ENCODE measurements at regions not wholly inside any gene's neighbourhood (a gene's known extent, or its start where the extent isn't known, plus 50 kb on each side); places are given as distances from the start of the nearest gene placed in this dataset.

GRCh38 chr13:21960108-21960507 is 289.2 kb downstream of the FGF9 start:
- DNase-seq (ENCODE audit: low read depth in 2 of 2): no peak

- DNase-seq (ENCODE audit: low read depth in 2 of 2): no peak
These were observed 293.8 kb downstream of the FGF9 start for GRCh38 chr13:21964686-21965085.

DNA sequence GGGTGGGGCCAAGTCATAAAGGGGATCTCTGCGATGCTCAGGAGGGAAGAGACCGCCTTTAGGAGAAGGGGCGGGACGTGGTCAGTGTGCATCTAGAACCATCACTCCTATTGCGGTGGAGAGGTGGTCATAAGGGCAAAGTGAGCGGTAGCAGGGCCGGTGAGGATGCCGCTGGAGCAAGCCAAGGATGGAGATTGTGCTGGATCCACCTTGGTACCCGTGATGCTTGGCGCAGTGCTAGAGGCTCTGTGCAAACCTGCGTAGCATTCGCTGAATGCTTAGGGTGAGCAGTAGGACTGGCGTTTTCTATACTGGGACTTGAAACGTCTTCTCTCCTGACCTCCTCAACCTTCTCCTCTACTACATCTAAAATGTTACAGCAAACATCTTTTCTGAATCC is 294.2 kb downstream of the FGF9 start:
- DNase-seq (ENCODE audit: low read depth in 2 of 2): no peak

DNA sequence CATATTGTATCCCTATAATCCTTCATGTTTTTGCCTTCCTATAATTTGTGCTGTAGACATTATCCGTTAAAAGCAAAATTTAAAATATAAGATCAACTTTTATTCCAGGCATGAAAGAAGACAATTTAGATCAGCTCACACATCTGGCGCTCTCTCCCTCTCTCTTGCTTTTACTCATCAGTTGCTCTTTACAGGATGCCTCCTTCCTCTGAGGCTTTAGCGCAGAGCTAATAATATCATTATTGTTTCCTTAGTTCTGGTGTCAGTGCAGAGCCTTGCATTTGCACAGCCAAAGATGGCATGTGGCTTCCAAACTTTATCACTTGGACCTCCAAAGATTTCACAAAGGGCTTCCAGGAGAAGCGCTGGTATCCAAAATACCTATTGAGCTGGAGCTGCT is 295.1 kb downstream of the FGF9 start:
- DNase-seq (ENCODE audit: low read depth in 2 of 2): no peak

- DNase-seq (ENCODE audit: low read depth in 2 of 2): no peak
These were observed 297.0 kb downstream of the FGF9 start for GRCh38 chr13:21967871-21968270.

DNA sequence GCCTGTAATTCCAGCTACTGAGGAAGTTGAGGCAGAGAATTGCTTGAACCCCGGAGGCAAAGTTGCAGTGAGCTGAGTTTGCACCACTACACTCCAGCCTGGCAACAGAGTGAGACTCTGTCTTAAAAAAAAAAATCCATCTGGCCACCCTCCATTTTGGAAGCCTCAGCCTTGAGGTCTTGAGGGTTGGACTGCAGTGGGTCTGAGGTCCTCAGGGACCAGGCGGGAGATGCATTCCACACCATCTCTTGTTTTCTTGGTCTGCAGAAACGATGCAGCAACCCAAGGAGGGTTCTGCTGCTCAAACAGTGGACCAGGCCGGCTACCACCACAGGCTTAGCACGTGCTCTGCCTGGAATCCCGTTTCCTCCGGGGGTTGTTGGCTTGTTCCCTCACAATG is 299.3 kb downstream of the FGF9 start:
- no peak for DNase-seq (ENCODE audit: low read depth in 2 of 2)

DNA sequence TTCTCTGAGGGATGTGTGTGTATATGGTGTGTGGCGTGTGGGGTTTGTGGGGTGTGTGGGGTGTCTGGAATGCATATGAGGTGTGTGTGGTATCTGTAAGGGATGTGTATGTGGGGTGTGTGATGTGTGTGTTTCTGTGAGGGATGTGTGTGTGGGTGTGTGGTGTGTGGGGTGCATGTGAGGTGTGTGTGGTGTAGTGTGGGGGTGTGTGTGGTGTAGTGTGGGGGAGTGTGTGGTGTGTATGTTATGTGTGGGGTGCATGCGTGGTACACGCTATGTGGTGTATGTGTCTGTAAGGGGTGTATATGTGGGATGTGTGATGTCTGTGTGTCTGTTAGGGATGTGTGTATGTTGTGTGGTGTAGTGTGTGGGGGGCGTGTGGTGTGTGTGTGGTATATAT is 300.0 kb downstream of the FGF9 start:
- DNase-seq (ENCODE audit: low read depth in 2 of 2): no peak

GRCh38 chr13:21971662-21972621 is 301.1 kb downstream of the FGF9 start:
- no peak for DNase-seq (ENCODE audit: low read depth in 2 of 2)

DNA sequence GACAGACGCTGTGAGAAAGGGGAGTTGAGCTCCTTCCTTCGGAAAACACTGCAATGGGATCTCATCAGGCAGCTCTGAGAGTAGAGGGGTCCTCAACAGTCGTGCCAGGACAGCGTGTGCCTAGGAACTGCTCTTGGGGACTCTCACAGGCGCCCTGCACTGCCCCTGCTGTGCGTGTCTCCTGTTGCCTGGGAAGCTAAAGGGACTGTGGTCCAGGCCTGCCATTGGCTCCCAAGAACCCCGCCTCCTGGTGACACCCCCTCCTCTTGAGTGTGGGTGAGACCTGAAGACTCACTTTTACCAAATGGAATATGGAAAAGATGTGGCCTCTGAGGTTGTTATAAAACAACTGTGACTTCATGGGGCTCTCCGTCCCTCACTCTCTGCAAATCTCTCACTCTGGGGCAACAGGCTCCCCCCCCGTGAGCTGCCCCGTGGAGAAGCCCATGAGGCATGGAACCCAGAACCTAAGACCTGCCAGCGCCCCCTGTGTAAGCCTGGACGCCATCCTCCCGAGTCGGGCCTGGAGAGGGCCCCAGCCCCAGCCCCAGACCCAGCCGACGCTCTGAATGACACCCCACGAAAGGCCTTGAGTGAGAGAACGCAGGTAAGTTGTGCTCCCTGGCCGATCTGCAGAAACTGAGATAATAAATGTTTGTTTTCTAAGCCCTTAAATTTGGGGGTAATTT is 302.7 kb downstream of the FGF9 start:
- no peak for DNase-seq (ENCODE audit: low read depth in 2 of 2)

DNA sequence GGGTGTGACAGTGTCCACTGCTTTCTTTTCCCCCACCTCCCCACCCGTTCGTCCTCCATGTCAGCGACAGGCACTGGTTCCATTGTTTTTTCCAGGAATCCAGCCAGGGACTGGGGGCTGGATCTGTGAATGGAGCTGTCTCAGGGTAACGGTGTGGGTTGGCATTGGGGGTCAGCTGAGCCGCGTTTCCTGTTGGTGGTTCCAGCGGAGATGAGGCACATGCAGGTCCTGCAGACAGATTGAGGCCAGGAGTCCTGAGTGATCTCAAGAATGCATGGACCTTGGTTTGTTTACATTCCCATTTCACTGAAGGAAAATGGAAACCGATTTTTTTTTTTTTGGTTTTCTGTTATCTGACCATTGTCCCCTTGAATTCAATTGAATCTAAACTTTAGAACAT is 303.9 kb downstream of the FGF9 start:
- DNase-seq (ENCODE audit: low read depth in 2 of 2): no peak

DNA sequence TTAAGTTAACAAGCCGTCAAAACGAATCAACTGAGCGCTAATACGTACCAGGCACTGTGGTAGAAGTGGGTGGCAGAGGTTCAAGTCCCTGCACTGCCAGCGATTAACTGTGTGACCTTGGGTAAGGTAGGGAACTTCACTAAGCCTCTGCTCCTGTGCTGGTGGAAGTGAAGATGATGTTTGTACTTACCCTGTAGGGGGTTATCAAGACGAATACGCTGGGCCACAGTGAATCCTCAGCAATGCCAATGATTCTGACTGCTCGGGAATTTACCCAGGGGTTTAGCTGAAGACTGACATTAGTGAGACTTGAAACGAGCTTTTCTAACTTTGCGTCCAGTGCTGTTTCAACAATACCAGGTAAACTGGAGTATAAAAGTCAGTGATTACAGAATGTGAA is 305.3 kb downstream of the FGF9 start:
- DNase-seq (ENCODE audit: low read depth in 2 of 2): no peak

GRCh38 chr13:21979161-21979806 is 308.4 kb downstream of the FGF9 start:
- DNase-seq (ENCODE audit: low read depth in 2 of 2): no peak

DNA sequence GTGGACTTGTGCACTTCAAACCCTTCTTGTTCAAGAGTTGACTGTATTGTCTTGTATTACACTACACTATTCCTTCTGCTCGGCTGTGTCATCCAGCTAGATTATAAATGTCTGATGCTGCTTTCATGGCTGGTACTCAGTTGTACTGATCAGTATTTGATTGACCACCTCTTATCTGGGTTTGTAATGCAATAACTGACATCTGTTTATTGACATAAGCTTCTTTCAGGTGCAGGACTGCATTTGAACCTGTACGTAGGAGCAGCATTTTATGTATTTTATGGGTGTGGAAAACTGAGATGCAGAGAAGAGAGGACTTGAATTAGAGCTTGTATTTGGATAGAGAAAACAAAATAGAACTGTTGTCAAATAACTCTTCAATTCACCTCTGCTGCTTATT is 309.2 kb downstream of the FGF9 start:
- DNase-seq (ENCODE audit: low read depth in 2 of 2): no peak

DNA sequence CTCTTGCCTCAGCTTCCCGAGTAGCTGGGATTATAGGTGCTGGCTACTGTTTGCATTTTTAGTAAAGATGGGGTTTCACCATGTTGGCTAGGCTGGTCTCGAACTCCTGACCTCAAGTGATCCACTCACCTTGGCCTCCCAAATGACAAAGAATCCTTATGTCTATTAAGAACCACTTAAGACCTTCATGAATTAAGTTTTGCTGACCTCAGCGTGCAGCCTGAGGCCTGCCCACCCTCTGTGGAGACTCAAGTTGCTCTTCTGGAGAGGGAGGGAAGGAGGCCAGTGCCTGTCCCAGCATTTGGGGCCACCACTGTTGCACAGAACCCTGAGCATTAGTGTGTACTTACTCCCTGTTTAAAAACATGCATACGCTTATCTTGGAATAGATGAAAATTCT is 313.3 kb downstream of the FGF9 start:
- DNase-seq (ENCODE audit: low read depth in 2 of 2): no peak

GRCh38 chr13:21986602-21987001 is 315.7 kb downstream of the FGF9 start:
- DNase-seq (ENCODE audit: low read depth in 2 of 2): no peak

DNA sequence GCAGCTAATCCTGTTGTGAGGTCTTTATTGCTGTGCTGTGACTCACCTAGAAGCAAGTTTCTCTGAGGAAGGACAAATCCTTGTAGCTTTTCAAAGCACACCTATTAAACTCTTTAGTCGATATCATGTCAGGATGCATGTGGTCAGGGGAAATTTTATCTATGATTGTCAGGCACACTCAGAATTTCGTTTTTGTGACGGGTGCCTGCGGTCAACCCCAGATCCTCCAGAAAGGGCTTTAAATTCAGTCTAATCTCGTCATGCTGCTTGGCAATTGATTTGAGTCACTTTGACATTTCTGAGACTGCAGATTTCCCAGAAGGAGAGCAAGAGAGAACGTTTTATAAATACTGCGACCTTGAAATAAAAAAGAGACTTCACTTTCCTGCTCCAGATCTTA is 316.9 kb downstream of the FGF9 start:
- DNase-seq (ENCODE audit: low read depth in 2 of 2): no peak

DNA sequence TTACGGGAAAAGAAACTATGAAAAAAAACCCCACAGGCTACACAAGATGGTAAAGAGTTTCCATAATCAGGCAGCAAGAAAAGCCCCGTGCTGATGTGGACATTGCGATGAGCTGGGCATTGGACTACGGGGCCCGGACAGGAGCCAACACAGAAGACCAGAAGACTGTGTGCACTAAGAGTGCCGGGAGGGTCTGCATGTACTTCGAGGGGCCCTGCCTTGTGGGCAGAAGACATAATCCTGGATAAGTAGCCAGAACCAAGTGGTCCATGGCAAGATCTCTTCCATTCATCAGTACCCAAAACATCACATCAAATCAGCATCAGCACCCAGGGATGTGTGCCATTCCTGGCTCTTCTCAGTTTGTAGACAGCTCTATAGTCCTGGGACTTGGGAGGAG is 317.8 kb downstream of the FGF9 start:
- DNase-seq (ENCODE audit: low read depth in 2 of 2): no peak

DNA sequence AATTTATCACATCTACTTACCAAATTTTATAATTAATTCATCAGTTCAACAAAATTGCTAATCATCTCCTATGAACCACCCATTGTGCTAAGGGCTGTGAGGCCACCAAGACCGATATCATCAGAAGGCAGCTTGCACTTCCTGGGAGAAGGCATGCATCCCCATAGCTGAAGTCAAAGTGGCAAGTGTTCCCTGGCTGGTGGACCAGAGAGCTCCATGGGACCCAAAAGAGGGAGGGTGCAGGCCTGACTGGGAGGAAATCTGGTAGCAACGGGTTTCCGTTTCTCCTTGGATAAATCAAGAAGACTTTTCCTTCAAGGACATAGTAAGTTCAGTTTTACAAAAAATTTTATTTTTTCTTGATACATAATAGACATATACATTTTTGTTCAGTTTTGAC is 325.2 kb downstream of the FGF9 start:
- no peak for DNase-seq (ENCODE audit: low read depth in 2 of 2)

DNA sequence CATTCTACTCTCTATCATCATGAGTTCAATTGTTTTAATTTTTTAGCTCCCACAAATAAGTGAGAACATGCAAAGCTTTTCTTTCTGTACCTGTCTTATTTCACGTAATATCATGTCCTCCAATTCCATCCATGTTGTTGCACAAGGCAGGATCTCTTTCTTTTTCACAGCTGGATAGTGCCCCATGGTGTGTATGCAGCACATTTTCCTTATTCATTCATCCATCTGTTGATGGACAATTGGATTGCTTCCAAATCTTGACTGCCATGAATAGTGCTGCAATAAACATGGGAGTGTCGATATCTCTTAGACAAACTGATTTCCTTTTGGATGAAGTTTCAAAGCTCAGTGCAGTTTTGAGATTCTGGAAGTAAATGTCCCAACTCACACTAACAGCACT is 326.9 kb downstream of the FGF9 start:
- no peak for DNase-seq (ENCODE audit: low read depth in 2 of 2)

GRCh38 chr13:21998279-21998990 is 327.6 kb downstream of the FGF9 start:
- DNase-seq (ENCODE audit: low read depth in 2 of 2): no peak

DNA sequence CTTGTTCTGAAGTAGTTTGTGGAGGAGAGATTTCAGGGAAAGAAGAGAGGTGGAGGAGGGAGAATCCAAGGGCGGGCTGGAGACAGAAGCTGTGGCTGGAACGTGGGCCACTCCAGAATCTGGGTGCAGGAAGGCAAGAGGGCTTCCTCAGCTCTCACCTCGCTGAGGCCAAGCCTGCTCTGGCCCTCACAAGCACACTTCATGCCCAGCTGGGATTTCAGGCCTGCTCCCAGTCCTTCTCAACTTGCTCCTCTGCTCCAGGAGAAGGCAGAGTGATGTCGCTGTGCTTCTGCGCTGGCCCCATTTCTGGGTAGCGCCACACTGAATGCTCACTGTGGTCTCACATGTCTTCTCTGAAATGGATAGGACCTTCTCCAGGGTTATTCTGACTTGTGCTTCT is 328.8 kb downstream of the FGF9 start:
- no peak for DNase-seq (ENCODE audit: low read depth in 2 of 2)

DNA sequence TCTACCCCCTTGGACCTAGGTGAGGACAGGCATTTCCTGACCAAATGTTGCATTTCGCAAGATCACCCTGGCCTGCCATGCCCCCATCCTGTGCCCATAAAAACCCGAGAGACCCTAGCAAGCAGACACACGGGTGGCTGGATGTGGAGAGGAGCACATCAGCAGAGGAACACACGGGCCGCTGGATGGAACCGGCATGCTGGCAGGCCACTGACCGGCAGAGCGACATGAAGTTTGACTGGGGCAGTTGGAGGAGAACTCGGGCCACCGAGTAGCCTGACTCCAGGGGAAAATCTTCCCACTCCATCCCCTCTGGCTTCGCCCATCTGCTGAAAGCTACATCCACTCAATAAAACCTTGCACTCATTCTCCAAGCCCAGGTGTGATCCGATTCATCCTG is 329.3 kb downstream of the FGF9 start:
- no peak for DNase-seq (ENCODE audit: low read depth in 2 of 2)
